ENCODE measurements at regions not wholly inside any gene's neighbourhood (a gene's known extent, or its start where the extent isn't known, plus 50 kb on each side); places are given as distances from the start of the nearest gene placed in this dataset.
A peak's percentile ranks its signal among the peaks of the same experiment; 100 is the strongest.

DNA sequence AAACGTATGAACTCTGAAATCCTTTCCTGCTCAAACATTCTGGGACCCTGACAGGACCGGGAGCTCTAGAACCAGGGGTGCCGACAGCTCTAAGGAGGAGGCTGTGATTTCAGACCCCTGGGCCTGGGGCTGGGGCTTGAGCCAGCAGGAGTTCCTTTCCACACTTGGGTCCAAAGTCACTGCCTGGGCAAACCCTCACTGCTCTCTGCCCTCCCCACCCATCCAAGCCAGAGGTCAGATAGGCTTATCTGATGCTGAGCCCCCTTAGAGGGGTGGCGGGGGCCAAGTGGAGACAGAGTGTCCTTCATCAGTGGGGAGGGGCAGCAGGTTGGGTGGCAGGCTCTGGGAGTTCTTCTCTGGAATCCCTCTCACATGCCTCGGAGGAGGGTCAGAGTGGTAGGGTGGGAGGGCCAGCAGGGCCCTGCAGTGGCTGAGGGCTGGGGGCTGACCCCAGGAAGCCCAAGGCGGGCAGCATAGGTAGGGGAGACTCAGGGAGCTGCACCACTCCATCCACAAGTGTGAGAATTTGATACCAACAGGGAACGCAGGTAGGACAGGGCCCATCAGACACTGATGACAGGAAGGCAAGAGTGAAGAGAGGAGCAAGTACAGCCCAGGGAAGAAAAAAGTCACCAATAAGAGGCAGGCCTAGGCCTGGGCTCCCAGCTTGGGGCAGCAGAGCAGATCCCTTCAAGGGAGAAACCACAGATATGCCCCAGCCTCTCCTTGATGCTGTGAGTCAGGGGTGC is 121.0 kb downstream of the MRPL14 start (continued):
- TF ChIP-seq, protein P1, sequence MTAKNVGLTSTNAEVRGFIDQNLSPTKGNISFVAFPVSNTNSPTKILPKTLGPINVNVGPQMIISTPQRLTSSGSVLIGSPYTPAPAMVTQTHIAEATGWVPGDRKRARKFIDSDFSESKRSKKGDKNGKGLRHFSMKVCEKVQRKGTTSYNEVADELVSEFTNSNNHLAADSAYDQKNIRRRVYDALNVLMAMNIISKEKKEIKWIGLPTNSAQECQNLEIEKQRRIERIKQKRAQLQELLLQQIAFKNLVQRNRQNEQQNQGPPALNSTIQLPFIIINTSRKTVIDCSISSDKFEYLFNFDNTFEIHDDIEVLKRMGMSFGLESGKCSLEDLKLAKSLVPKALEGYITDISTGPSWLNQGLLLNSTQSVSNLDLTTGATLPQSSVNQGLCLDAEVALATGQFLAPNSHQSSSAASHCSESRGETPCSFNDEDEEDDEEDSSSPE (CRISPR knock-in tag; IDR thresholded peaks at IDR 0.05): no peak
- TF ChIP-seq RFX1 (IDR thresholded peaks at IDR 0.05): no peak
- no peak for TF ChIP-seq ZNF839 (CRISPR knock-in tag; IDR thresholded peaks at IDR 0.05; ENCODE audit: borderline replicate concordance)
- no peak for TF ChIP-seq SRSF4 (IDR thresholded peaks at IDR 0.05; ENCODE audit: low read depth, low read length, poor library complexity, severe bottlenecking)
- no peak for TF ChIP-seq TIGD3 (CRISPR knock-in tag; IDR thresholded peaks at IDR 0.05; ENCODE audit: borderline replicate concordance)
- no peak for TF ChIP-seq BORCS8-MEF2B (CRISPR knock-in tag; IDR thresholded peaks at IDR 0.05)
- no peak for TF ChIP-seq HCFC1 (IDR thresholded peaks at IDR 0.05; ENCODE audit: low read depth, low read length)
- TF ChIP-seq ZNF788 (CRISPR knock-in tag; IDR thresholded peaks at IDR 0.05; ENCODE audit: borderline replicate concordance): no peak
- no peak for TF ChIP-seq MAFF (IDR thresholded peaks at IDR 0.05; ENCODE audit: low read depth, low read length)
- 0 out of 2 replicates have a peak, but pooled peaks have one; percentile 16 for TF ChIP-seq SP2 (CRISPR knock-in tag; IDR thresholded peaks at IDR 0.05)
- TF ChIP-seq RFXANK (CRISPR knock-in tag; IDR thresholded peaks at IDR 0.05): no peak
- peak; percentile 91 for TF ChIP-seq PATZ1 (CRISPR knock-in tag; IDR thresholded peaks at IDR 0.05)
- peak; percentile 55 for TF ChIP-seq SALL1 (CRISPR knock-in tag; IDR thresholded peaks at IDR 0.05)
- no peak for TF ChIP-seq RAD51 (IDR thresholded peaks at IDR 0.05; ENCODE audit: borderline replicate concordance)
- TF ChIP-seq FOXK1 (CRISPR knock-in tag; IDR thresholded peaks at IDR 0.05; ENCODE audit: borderline replicate concordance, low read depth): no peak
- TF ChIP-seq KLF9 (CRISPR knock-in tag; IDR thresholded peaks at IDR 0.05; ENCODE audit: low read depth): no peak
- TF ChIP-seq MEIS2 (CRISPR knock-in tag; IDR thresholded peaks at IDR 0.05): no peak
- TF ChIP-seq, protein P2, sequence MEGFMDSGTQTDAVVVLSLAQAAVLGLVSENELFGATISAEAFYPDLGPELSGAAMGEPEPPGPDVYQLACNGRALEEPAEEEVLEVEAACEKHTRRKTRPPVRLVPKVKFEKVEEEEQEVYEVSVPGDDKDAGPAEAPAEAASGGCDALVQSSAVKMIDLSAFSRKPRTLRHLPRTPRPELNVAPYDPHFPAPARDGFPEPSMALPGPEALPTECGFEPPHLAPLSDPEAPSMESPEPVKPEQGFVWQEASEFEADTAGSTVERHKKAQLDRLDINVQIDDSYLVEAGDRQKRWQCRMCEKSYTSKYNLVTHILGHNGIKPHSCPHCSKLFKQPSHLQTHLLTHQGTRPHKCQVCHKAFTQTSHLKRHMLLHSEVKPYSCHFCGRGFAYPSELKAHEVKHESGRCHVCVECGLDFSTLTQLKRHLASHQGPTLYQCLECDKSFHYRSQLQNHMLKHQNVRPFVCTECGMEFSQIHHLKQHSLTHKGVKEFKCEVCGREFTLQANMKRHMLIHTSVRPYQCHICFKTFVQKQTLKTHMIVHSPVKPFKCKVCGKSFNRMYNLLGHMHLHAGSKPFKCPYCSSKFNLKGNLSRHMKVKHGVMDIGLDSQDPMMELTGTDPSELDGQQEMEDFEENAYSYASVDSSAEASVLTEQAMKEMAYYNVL (CRISPR knock-in tag; IDR thresholded peaks at IDR 0.05; ENCODE audit: borderline replicate concordance): no peak
- TF ChIP-seq, protein P3, sequence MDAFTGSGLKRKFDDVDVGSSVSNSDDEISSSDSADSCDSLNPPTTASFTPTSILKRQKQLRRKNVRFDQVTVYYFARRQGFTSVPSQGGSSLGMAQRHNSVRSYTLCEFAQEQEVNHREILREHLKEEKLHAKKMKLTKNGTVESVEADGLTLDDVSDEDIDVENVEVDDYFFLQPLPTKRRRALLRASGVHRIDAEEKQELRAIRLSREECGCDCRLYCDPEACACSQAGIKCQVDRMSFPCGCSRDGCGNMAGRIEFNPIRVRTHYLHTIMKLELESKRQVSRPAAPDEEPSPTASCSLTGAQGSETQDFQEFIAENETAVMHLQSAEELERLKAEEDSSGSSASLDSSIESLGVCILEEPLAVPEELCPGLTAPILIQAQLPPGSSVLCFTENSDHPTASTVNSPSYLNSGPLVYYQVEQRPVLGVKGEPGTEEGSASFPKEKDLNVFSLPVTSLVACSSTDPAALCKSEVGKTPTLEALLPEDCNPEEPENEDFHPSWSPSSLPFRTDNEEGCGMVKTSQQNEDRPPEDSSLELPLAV (CRISPR knock-in tag; conservative IDR thresholded peaks at IDR 0.05; ENCODE audit: low read depth): no peak
- TF ChIP-seq HNF1B (CRISPR knock-in tag; IDR thresholded peaks at IDR 0.05): peak; percentile 76; the same call in 1 of the 2 replicates
